Medulla oblongata (tissue), 1 donor: ENCODE measurements at regions not wholly inside any gene's neighbourhood (a gene's known extent, or its start where the extent isn't known, plus 50 kb on each side); places are given as distances from the start of the nearest gene placed in this dataset.
A peak's percentile ranks its signal among the peaks of the same experiment; 100 is the strongest.

Experiments used
- DNase-seq: peaks from one replicate; pipeline ENCODE4 v3.0.0-alpha.2; 2015; ENCODE audit errors: extremely low spot score

DNA sequence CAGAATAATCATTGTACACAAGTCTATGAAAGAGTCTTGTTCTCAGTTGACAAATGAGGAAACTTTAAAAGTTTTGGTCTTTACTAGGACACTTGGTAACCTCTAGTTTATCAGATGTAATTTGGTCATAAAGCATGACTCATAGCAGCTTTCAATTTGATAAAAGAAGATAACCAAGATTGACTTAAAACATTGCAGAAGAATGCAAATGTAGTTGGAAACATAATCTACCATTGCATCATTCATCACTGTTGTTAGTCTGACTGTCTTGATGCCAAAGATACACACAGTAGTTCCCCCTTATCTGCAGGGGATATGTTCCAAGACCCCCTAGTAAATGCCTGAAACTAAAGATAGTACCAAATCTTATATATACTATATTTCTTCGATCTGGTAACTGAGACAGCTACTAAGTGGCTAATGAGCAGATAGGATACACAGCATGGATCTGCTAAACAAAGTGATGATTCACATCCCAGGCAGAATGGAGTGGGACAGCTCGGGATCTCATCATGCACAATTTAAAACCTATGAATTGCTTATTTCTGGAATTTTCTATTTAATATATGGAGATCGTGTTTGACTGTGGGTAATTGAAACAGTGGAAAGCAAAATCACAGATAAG is 131.4 kb upstream of the CCDC68 start:
- peak; percentile 15 for DNase-seq

- no peak for DNase-seq
Observed at GRCh38 chr18:55089610-55090009, 130.3 kb upstream of the CCDC68 start.

DNA sequence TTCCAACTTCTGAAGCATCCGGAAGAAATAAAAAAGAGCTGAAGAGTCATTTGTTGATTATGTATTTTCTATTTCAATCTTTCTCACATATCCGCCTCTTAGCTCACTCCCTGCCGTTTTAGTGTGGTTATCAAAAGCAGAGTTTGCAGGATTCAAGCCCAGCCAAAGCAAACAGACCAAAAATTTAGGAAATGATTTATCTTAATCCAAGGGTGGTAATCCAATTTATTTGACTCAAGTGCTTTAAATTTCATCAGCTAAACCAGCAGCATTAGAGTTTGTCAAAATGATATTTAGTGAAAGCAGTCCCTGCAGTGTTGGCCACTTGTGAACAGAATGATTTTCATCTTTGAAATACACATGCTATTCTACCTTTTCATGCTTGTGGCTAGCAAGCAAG is 129.3 kb upstream of the CCDC68 start:
- DNase-seq = no peak

GRCh38 chr18:55088000-55088401 is 128.7 kb upstream of the CCDC68 start:
- no peak for DNase-seq

DNA sequence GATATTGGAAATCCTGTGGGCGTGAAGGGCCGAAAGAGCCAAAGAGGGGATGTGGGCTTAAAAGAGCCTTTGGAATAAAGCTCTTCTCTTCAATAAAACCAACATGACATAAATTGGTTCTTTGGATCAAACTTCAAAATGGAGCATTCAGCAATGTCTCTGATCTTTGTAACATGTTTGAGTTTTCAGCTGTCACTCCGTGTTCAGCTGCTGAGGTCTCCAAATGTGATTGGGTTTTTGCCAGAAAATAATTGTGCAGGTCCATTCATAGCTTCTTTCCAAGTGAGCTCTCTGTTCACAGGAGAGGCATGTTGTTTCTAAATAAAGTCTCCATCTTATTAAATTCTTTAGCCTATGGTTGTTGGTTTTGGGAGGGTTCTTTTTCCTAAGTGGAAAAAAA is 127.6 kb upstream of the CCDC68 start:
- no peak for DNase-seq

DNA sequence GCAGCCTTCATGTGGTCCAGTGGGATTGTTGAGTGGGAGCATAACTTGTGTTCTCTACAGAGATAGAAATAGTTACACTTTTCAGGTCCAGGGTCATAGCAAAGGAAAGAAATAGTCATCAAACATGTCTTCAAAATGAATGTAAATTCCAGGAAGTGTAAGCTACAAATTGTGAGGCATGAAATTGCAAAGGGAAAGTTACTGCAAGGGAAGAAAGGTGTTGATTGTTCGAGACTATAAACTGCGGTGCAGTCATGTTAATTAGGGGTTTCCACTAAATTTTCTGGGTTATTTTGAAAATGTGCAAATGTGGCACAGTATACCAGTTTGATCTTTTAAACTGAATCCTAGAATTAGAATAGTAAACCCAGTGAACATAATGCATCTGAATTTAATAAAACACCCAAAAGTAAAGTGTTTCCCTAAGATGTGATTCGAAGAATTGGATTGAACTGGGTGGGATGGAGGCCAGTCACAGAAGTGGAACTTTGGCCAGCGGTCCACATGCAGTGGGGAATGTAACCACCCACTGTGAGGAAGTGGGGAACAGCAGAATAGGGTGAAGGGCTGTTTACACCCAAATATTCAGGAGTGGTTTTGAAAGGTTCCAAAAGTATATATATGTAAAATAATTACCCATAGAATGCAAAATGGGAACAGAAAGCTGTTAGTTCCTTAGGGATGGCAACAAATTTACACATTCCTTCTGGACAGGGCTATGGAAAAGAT is 126.5 kb upstream of the CCDC68 start:
- no peak for DNase-seq

DNA sequence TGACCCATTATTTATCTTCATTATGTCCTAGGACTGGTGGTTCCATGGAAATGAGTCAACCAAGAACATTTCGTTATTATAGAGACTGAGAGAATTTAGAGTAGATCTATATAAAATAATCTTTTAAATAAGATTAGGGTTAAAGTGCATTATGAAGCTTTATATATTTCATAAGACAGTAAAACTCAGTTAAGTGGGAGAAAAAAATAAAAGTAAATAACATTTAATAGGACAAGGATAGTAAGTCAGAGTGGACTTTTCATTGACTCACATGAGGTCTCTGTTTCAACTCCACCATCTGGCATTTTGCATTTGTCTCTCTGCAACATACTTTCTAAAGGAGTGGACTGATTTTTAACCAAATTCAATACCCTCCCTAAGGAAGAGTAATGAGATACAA is 125.3 kb upstream of the CCDC68 start:
- no peak for DNase-seq

GRCh38 chr18:55083461-55083860 is 124.2 kb upstream of the CCDC68 start:
- no peak for DNase-seq

- no peak for DNase-seq
Observed at GRCh38 chr18:55079481-55080355, 120.5 kb upstream of the CCDC68 start.

GRCh38 chr18:55079067-55079466 is 119.8 kb upstream of the CCDC68 start:
- DNase-seq = no peak

GRCh38 chr18:55078303-55078932 is 119.2 kb upstream of the CCDC68 start:
- no peak for DNase-seq

GRCh38 chr18:55076643-55077218 is 117.5 kb upstream of the CCDC68 start:
- no peak for DNase-seq

- DNase-seq = no peak
Observed at GRCh38 chr18:55073834-55074233, 114.6 kb upstream of the CCDC68 start.

GRCh38 chr18:55073116-55073515 is 113.9 kb upstream of the CCDC68 start:
- no peak for DNase-seq

DNA sequence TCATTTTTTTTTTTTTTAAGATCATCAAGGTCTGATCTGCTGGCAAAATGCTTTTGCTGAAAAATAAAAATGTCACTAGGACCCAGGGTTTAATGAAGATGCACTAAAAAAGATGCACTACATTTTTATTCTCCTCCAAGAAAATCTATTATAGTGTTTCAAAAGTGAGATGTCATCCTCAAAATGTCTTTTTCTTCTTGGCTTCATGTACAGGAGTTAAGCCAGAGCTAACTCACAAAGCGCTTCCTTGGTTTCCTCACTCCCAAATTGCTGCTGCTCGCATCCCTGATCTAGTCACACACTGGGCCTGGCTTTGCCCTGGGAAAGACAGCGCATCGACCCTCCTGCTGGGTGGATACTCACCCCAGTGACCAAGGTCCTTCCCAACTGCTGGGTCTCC is 113.4 kb upstream of the CCDC68 start:
- no peak for DNase-seq

GRCh38 chr18:55072181-55072580 is 112.9 kb upstream of the CCDC68 start:
- DNase-seq = no peak

- no peak for DNase-seq
Observed at GRCh38 chr18:55069497-55069896, 110.2 kb upstream of the CCDC68 start.

DNA sequence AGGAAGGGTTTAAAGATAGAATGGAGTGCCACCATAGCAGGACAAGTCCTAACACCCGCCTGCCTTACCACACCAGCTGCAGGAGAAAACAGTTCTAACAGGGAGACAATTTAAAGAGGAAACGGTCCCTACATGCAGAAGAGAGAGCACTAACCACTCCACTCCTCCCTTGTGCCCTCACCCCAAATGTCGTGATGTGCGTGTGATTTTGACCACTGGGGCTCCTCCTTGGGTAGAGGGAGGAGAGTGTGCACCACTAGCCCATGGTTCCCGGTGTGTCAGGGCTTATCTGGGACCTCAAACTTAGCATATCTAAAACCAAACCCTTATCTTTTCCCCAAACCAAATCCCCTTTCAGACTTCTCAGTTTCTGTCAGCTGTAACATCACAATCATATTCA is 105.5 kb upstream of the CCDC68 start:
- DNase-seq = no peak

- no peak for DNase-seq
Observed at GRCh38 chr18:55064073-55064472, 104.8 kb upstream of the CCDC68 start.

DNA sequence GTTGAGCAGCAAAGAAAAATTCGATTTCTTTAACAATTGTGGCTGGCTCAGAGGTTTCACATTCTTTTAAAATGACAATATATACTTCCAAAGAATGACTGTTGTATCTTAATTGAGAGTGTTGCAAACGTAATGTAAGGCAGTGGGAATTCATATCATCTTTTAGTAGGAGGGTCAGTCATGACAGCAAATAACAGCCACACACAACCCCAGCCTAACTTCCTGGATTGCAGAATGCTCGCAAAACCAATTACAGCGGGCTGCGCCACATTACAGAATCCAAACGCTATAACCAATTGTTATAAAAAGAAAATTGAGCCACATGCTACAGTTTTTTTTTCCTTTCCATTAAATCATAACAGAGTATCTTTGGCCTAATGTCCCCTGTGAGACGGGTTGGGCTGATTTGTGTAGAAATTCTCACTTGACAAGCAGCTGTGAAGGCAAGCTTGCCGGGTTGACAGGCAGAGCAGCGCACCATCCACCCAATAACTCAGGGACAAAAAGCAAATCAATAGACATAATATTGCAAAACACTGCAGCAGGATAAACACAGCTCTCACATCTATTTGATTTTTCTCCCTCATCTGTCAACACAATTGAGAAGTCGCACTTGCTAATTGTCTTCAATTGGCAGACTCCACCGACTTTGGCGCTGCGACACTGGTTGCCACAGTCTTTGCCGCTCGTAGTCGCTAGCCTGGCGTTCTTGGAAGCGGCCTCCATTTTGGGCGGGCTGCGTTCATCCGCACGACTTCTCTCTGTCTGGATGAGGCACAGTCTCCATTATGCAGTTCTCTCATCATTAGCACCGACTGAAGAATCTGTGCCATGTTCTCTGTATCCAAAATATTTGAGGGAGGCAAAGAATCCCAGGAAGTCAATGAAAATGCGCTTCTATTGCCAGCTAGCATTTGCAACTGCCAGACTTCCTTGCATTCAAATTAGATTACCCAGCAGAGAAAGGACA is 95.0 kb upstream of the CCDC68 start:
- DNase-seq = peak; percentile 55

DNA sequence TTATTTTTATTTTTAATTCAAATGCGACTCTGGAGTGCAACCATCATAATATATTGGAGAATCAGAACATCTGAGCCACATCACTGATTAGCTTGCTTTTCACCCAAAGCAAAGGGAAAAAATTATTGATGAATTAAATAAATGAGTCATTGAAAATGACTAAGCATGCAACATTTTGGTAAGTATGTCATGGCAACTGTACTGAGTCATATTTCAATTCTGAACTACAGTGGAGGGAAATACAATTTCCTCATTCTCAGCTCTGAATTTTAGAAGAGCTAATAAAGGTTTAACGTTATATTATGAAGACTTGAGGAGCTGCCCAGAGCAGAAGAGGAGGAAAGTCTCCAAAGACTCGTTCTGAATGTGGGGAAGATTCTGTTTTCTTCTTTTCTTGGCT is 89.6 kb upstream of the CCDC68 start:
- DNase-seq = no peak
